Common myeloid progenitor, CD34-positive (primary cell): ENCODE measurements at regions not wholly inside any gene's neighbourhood (a gene's known extent, or its start where the extent isn't known, plus 50 kb on each side); places are given as distances from the start of the nearest gene placed in this dataset.
A peak's percentile ranks its signal among the peaks of the same experiment; 100 is the strongest.

Experiments used
- CTCF ChIA-PET: fragments of 350-600 bp; sonication (Branson Sonifier 250); formaldehyde crosslinking; loops from one replicate; lab custom pipeline; 2021; ENCODE audit warnings: antibody characterized with exemption; lab: Charles Lee
- POLR2A ChIA-PET: fragments of 350-600 bp; sonication (Branson Sonifier 250); formaldehyde crosslinking; loops from one replicate; lab custom pipeline; 2021; ENCODE audit warnings: antibody characterized with exemption; lab: Charles Lee
- DNase-seq, 3 donors: peaks; one replicate each; pipeline versions ENCODE4 v3.0.0 to v3.0.0-alpha.2; 2013
- H3K27ac ChIP-seq, 2 experiments: 1 replicate in 1 of 2; 2 replicates in 1 of 2; pipeline ENCODE4 v1.7.0; 2013; ENCODE audit warnings: inconsistent platforms in 2 of 2, low read length in 2 of 2, mild to moderate bottlenecking in 2 of 2, low read depth in 1 of 2, moderate library complexity in 1 of 2; ENCODE audit not compliant: severe bottlenecking in 2 of 2, insufficient read depth in 1 of 2, poor library complexity in 1 of 2
- H3K27me3 ChIP-seq, 5 experiments: replicated peaks in 2 of 5; 1 replicate in 3 of 5; 2 replicates in 2 of 5; pipeline versions ENCODE4 v1.6.1 to v1.7.0; 2013; ENCODE audit warnings: low read length in 4 of 5, mild to moderate bottlenecking in 2 of 5, moderate library complexity in 2 of 5, inconsistent platforms in 1 of 5; ENCODE audit not compliant: insufficient read depth in 5 of 5, control insufficient read depth in 4 of 5
- H3K36me3 ChIP-seq, 4 experiments: 1 replicate in 2 of 4; 2 replicates in 2 of 4; pipeline versions ENCODE4 v1.6.1 to v1.7.0; 2013; ENCODE audit warnings: low read length in 3 of 4, control low read depth in 1 of 4, mild to moderate bottlenecking in 1 of 4; ENCODE audit not compliant: control insufficient read depth in 4 of 4, insufficient read depth in 4 of 4
- H3K4me1 ChIP-seq, 4 experiments: 1 replicate in 3 of 4; 2 replicates in 1 of 4; pipeline versions ENCODE4 v1.6.1 to v1.7.1; 2013; ENCODE audit warnings: low read length in 3 of 4, mild to moderate bottlenecking in 3 of 4, control low read depth in 1 of 4, inconsistent platforms in 1 of 4, moderate library complexity in 1 of 4; ENCODE audit not compliant: control insufficient read depth in 4 of 4, insufficient read depth in 4 of 4; ENCODE audit errors: control extremely low read depth in 1 of 4
- H3K4me3 ChIP-seq, 7 experiments: 1 replicate in 4 of 7; 2 replicates in 3 of 7; pipeline versions ENCODE4 v1.5.1 to v1.7.0; 2013; ENCODE audit warnings: mild to moderate bottlenecking in 7 of 7, low read length in 6 of 7, moderate library complexity in 6 of 7, inconsistent platforms in 2 of 7, low read depth in 2 of 7, control low read depth in 1 of 7; ENCODE audit not compliant: insufficient read depth in 4 of 7, control insufficient read depth in 1 of 7; ENCODE audit errors: extremely low read depth in 1 of 7
- H3K9me3 ChIP-seq, 5 experiments: 1 replicate in 4 of 5; 2 replicates in 1 of 5; pipeline versions ENCODE4 v1.6.1 to v1.7.1; 2013; ENCODE audit warnings: low read length in 4 of 5, mild to moderate bottlenecking in 2 of 5, inconsistent platforms in 1 of 5, low read depth in 1 of 5, moderate library complexity in 1 of 5; ENCODE audit not compliant: control insufficient read depth in 4 of 5, insufficient read depth in 2 of 5; ENCODE audit errors: control extremely low read depth in 1 of 5
- WGBS: methylation state at CpG from one replicate; pipeline ENCODE4 v1.1.5; 2013; ENCODE audit not compliant: insufficient coverage; 5-methylcytosine and 5-hydroxymethylcytosine counted together

GRCh38 chr4:108535757-108536156 lies 84.6 kb upstream of the RPL34 start:
- no peaks in the 10 kb centered on the region for H3K27me3 ChIP-seq
- ChIA-PET POLR2A (no interaction called here), CTCF (interaction anchor here (0.5 to 1.4 kb wide), 3 partner anchors 9 to 16 kb away, joined by 3 read pairs; no protein-coding TSS in a partner anchor)
- WGBS, result no CpG with 5 or more reads among the region's 3 CpGs
- peak in 1 of 3 donors; percentile 51 for DNase-seq
- H3K4me1 ChIP-seq, result peaks cover 28 to 78% (median 64%) of the 10 kb centered on the region in 4 experiments
- H3K36me3 ChIP-seq, result no peaks in the 10 kb centered on the region
- H3K27ac ChIP-seq, result no peak overlapping the region
- peak overlapping the region in 1 of 7 experiments; percentile 50 for H3K4me3 ChIP-seq
- no peaks in the 10 kb centered on the region for H3K9me3 ChIP-seq

- 73% methylated on average over 2 of the region's 2 CpGs for WGBS
- ChIA-PET CTCF (no interaction called here), POLR2A (no interaction called here)
- Histone ChIP-seq H3K4me3 (no peak overlapping the region), H3K36me3 (no peaks in the 10 kb centered on the region), H3K27ac (no peak overlapping the region), H3K9me3 (no peaks in the 10 kb centered on the region), H3K4me1 (peaks cover 29 to 78% (median 70%) of the 10 kb centered on the region in 4 experiments), H3K27me3 (no peaks in the 10 kb centered on the region)
- no peak for DNase-seq
Observed at GRCh38 chr4:108533876-108534275, 86.5 kb upstream of the RPL34 start.

DNA sequence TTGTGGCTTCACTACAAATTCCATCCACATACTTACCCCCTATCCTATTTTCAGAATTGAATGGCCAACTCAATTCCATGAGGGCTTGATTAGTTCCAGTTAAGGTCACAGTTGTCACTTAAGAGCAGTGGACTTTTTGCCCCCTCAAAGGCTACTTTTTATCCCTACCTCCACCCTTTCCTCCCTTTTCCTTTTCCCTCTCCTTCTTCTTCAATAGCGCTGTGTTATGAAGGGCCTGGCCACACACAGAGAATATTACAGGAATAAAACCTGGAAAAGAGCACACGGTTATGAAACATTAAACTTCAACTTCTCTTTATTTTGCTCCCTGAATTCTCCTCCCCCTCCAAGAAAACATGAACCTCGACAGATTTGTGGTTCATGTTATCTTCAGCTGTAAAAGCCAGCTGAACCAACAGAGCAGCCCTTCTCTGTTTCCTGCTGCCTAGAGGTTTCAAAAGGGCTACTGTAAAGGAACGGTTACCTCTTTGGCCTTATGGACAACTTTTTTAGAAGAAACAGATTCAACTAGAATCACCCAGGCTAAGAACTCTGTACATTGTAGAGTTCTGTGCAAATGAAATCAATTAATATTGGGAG lies 87.0 kb upstream of the RPL34 start:
- DNase-seq, result peak; percentile 42 to 91 (median 84)
- Histone ChIP-seq H3K4me1 (peaks cover 33 to 83% (median 76%) of the 10 kb centered on the region in 4 experiments), H3K36me3 (no peaks in the 10 kb centered on the region), H3K27ac (no peak overlapping the region), H3K9me3 (no peaks in the 10 kb centered on the region), H3K4me3 (peak overlapping the region in 2 of 7 experiments; percentile 5 to 20), H3K27me3 (no peaks in the 10 kb centered on the region)
- ChIA-PET CTCF (interaction anchor here (2.0 kb wide), 1 partner anchor 21 kb away, joined by 5 read pairs; no protein-coding TSS in a partner anchor), POLR2A (no interaction called here)
- WGBS, result 0% methylated on average over 4 of the region's 4 CpGs

DNA sequence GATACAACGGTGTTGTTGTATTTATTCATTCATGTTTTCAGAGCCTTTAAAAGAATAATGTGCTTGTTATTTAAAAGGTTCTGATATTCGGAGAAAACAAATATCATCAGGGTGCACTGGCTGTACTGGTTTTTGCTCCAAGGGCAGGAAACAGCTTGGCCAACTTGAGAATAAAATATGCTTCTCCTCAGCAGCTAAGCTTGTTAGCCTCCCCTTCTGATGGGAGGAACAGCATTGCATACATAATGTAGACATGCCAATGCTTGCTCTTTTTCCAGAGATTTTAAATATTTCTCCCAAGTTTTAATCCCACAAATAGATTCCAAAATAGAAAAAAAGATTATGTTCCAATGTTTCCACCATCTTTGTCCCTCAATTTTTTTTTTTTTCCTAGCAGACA lies 87.6 kb upstream of the RPL34 start:
- CTCF ChIA-PET, result interaction anchor here (1.2 to 2.0 kb wide), 2 partner anchors 21 to 40 kb away, joined by 4 to 5 read pairs; no protein-coding TSS in a partner anchor
- WGBS, result 0% methylated on average over 1 of the region's 2 CpGs
- POLR2A ChIA-PET, result no interaction called here
- H3K27ac ChIP-seq, result no peak overlapping the region
- peak in 1 of 3 donors; percentile 41 for DNase-seq
- no peaks in the 10 kb centered on the region for H3K27me3 ChIP-seq
- H3K4me1 ChIP-seq, result peaks cover 34 to 89% (median 82%) of the 10 kb centered on the region in 4 experiments
- H3K4me3 ChIP-seq, result peak overlapping the region in 1 of 7 experiments; percentile 29
- no peaks in the 10 kb centered on the region for H3K36me3 ChIP-seq
- no peaks in the 10 kb centered on the region for H3K9me3 ChIP-seq

DNA sequence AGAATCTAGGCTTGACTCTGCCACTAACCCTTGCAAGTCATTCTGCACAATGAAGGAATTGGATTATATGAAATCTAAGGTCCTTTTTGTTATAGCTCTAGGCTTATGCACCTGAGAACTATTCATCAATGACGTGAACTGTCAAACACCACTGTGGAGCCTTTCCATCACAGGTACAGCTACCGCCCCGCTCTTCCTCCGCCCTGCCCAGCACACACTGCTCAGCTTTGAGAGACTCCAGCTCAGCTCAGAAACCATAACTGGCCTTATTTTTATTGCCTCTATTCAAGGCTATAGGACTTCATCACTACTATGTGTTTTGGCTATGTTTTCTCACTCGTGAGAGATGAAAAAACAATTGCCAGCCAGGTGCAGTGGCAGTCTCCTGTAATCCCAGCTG lies 88.2 kb upstream of the RPL34 start:
- peaks cover 38 to 95% (median 87%) of the 10 kb centered on the region in 4 experiments for H3K4me1 ChIP-seq
- no peaks in the 10 kb centered on the region for H3K27me3 ChIP-seq
- 98% methylated on average over 5 of the region's 5 CpGs for WGBS
- H3K4me3 ChIP-seq, result no peak overlapping the region
- no peak for DNase-seq
- H3K36me3 ChIP-seq, result no peaks in the 10 kb centered on the region
- H3K27ac ChIP-seq, result no peak overlapping the region
- POLR2A ChIA-PET, result no interaction called here
- no peaks in the 10 kb centered on the region for H3K9me3 ChIP-seq
- CTCF ChIA-PET, result interaction anchor here (0.6 to 2.0 kb wide), 4 partner anchors 12 to 41 kb away, joined by 3 to 5 read pairs (median 4); no protein-coding TSS in a partner anchor

GRCh38 chr4:108531461-108531860 lies 88.9 kb upstream of the RPL34 start:
- peak overlapping the region in 3 of 7 experiments; percentile 2 to 48 (median 34) for H3K4me3 ChIP-seq
- ChIA-PET POLR2A (interaction anchor here (0.6 kb wide), 1 partner anchor 31 kb away, joined by 5 read pairs; no protein-coding TSS in a partner anchor), CTCF (interaction anchor here (1.1 to 2.0 kb wide), 3 partner anchors 11 to 41 kb away, joined by 4 to 5 read pairs (median 4); no protein-coding TSS in a partner anchor)
- peaks cover 43 to 98% (median 88%) of the 10 kb centered on the region in 4 experiments for H3K4me1 ChIP-seq
- no peaks in the 10 kb centered on the region for H3K36me3 ChIP-seq
- no peak for DNase-seq
- no CpG with 5 or more reads among the region's 2 CpGs for WGBS
- no peaks in the 10 kb centered on the region for H3K27me3 ChIP-seq
- H3K9me3 ChIP-seq, result no peaks in the 10 kb centered on the region
- no peak overlapping the region for H3K27ac ChIP-seq
